SK-N-SH (cell line): ENCODE measurements at regions not wholly inside any gene's neighbourhood (a gene's known extent, or its start where the extent isn't known, plus 50 kb on each side); places are given as distances from the start of the nearest gene placed in this dataset.

Experiments
- CTCF ChIA-PET: fragments of 300-600, 350-600 bp; formaldehyde crosslinking; extraction: SDS; loops from one replicate; lab custom pipeline; 2021; lab: Yijun Ruan, JAX
- POLR2A ChIA-PET: fragments of 350-600 bp; sonication (Branson Sonifier 250); formaldehyde crosslinking; extraction: SDS; loops from one replicate; lab custom pipeline; 2020; ENCODE audit warnings: antibody characterized with exemption, inconsistent platforms; lab: Yijun Ruan, JAX
- DNase-seq: peaks from one replicate; pipeline ENCODE4 v3.0.0; 2012
- H2AFZ ChIP-seq: fragments of 200-600 bp; sonication (generic); 2 replicates; pipeline ENCODE4 v1.8.1; 2016; ENCODE audit warnings: antibody characterized with exemption, mild to moderate bottlenecking, low read depth
- H3F3A ChIP-seq: fragments of 200-600 bp; sonication (generic); replicated peaks from 2 replicates; pipeline ENCODE3; 2016; ENCODE audit warnings: antibody characterized with exemption, mild to moderate bottlenecking; ENCODE audit not compliant: insufficient read depth
- H3K27ac ChIP-seq, 2 experiments: fragments of 200-500 bp in 1 of 2; fragments of 200-600 bp in 1 of 2; sonication (Bioruptor generic) in 1 of 2; sonication (generic), shearing (Covaris generic) in 1 of 2; 2 replicates each; pipeline versions ENCODE4 v1.5.1 to v1.6.1; 2014 to 2016; ENCODE audit warnings: low read depth in 2 of 2, inconsistent platforms in 1 of 2, low read length in 1 of 2, mild to moderate bottlenecking in 1 of 2, mixed read lengths in 1 of 2
- H3K27me3 ChIP-seq: fragments of 200-600 bp; sonication (generic), shearing (Covaris generic); 2 replicates; pipeline ENCODE4 v1.6.1; 2016; ENCODE audit warnings: mixed run types; ENCODE audit not compliant: insufficient read depth
- H3K36me3 ChIP-seq, 2 experiments: fragments of 200-500 bp in 1 of 2; fragments of 200-600 bp in 1 of 2; sonication (Bioruptor generic) in 1 of 2; sonication (generic) in 1 of 2; replicated peaks in 1 of 2; 2 replicates each; pipeline versions ENCODE3 to v1.5.1; 2014 to 2016; ENCODE audit warnings: low read length in 1 of 2, mild to moderate bottlenecking in 1 of 2; ENCODE audit not compliant: insufficient read depth in 2 of 2, control insufficient read depth in 1 of 2
- H3K4me1 ChIP-seq, 2 experiments: fragments of 200-500 bp in 1 of 2; fragments of 200-600 bp in 1 of 2; sonication (Bioruptor generic) in 1 of 2; sonication (generic), shearing (Covaris generic) in 1 of 2; 2 replicates each; pipeline versions ENCODE4 v1.5.1 to v1.6.1; 2014 to 2016; ENCODE audit warnings: low read depth in 1 of 2, low read length in 1 of 2, mixed run types in 1 of 2; ENCODE audit not compliant: insufficient read depth in 2 of 2, control insufficient read depth in 1 of 2
- H3K4me2 ChIP-seq: fragments of 200-600 bp; sonication (generic), shearing (Covaris generic); 2 replicates; pipeline ENCODE4 v1.6.1; 2017; ENCODE audit warnings: mixed run types
- H3K4me3 ChIP-seq, 2 experiments: fragments of 200-500 bp in 1 of 2; fragments of 200-600 bp in 1 of 2; sonication (Bioruptor generic) in 1 of 2; sonication (generic), shearing (Covaris generic) in 1 of 2; 2 replicates each; pipeline versions ENCODE4 v1.5.1 to v1.8.1; 2014 to 2016; ENCODE audit warnings: low read depth in 2 of 2, inconsistent platforms in 1 of 2, low read length in 1 of 2, mild to moderate bottlenecking in 1 of 2, mixed read lengths in 1 of 2, moderate library complexity in 1 of 2
- H3K79me2 ChIP-seq: fragments of 200-600 bp; sonication (generic); 2 replicates; pipeline ENCODE4 v1.8.1; 2017; ENCODE audit warnings: mild to moderate bottlenecking; ENCODE audit not compliant: insufficient read depth
- H3K9ac ChIP-seq: fragments of 200-600 bp; sonication (generic); 2 replicates; pipeline ENCODE4 v1.6.1; 2017; ENCODE audit warnings: mixed run types
- H3K9me2 ChIP-seq: fragments of 200-600 bp; sonication (generic); 2 replicates; pipeline ENCODE4 v1.6.1; 2017; ENCODE audit warnings: mixed run types
- H3K9me3 ChIP-seq: fragments of 200-600 bp; sonication (generic); 2 replicates; pipeline ENCODE4 v1.6.1; 2017; ENCODE audit warnings: mixed run types, mild to moderate bottlenecking, moderate library complexity
- H4K20me1 ChIP-seq: fragments of 200-600 bp; sonication (generic); 2 replicates; pipeline ENCODE4 v1.6.1; 2017; ENCODE audit warnings: mild to moderate bottlenecking, mixed run types; ENCODE audit not compliant: insufficient read depth
- CHD2 ChIP-seq: fragments of 150-350 bp; IDR thresholded peaks from 2 replicates; pipeline ENCODE4 v1.6.1; 2018; ENCODE audit warnings: low read length; ENCODE audit not compliant: partially characterized antibody
- EZH2phosphoT487 ChIP-seq: fragments of 200-600 bp; sonication (generic); IDR thresholded peaks from 2 replicates; pipeline ENCODE4 v1.6.1; 2017; ENCODE audit warnings: low read depth, mixed run types, mild to moderate bottlenecking, antibody characterized with exemption, moderate library complexity, borderline replicate concordance
- MEF2A ChIP-seq: IDR thresholded peaks from 2 replicates; pipeline ENCODE4 v1.4.0; 2012; ENCODE audit warnings: low read depth, borderline replicate concordance
- PBX3 ChIP-seq: IDR thresholded peaks from 2 replicates; pipeline ENCODE4; 2012
- RAD21 ChIP-seq: IDR thresholded peaks from 2 replicates; pipeline ENCODE4 v1.6.1; 2012; ENCODE audit warnings: mild to moderate bottlenecking, low read length
- SIN3A ChIP-seq: IDR thresholded peaks from 2 replicates; pipeline ENCODE4 v1.6.1; 2012; ENCODE audit warnings: low read depth, mild to moderate bottlenecking, low read length, moderate library complexity, borderline replicate concordance
- TCF12 ChIP-seq: IDR thresholded peaks from 2 replicates; pipeline ENCODE4 v1.4.0; 2012
- USF1 ChIP-seq: IDR thresholded peaks from 2 replicates; pipeline ENCODE4 v1.4.0; 2012; ENCODE audit warnings: low read depth, borderline replicate concordance
- ZBTB33 ChIP-seq: IDR thresholded peaks from 2 replicates; pipeline ENCODE4 v1.4.0; 2012; ENCODE audit warnings: low read depth, borderline replicate concordance
- WGBS: methylation state at CpG from one replicate; pipeline ENCODE4 v1.1.6; 2017; ENCODE audit warnings: low lambda C conversion rate; 5-methylcytosine and 5-hydroxymethylcytosine counted together

- no peaks in the 10 kb centered on the region for H3K36me3 ChIP-seq
- H2AFZ ChIP-seq, result no peak overlapping the region
- CTCF ChIA-PET, result interaction anchor here (1.5 kb wide), 1 partner anchor 21 kb away, joined by 3 read pairs; no protein-coding TSS in a partner anchor
- no peak overlapping the region for H3K4me2 ChIP-seq
- H4K20me1 ChIP-seq, result no peaks in the 10 kb centered on the region
- H3K4me1 ChIP-seq, result no peaks in the 10 kb centered on the region
- no peak for DNase-seq
- H3K27ac ChIP-seq, result no peak overlapping the region
- no peak overlapping the region for H3K9ac ChIP-seq
- H3K9me2 ChIP-seq, result no peaks in the 10 kb centered on the region
- TF ChIP-seq EZH2phosphoT487 (no peak), ZBTB33 (no peak), USF1 (no peak), TCF12 (no peak)
- H3K4me3 ChIP-seq, result no peak overlapping the region
- H3K9me3 ChIP-seq, result no peaks in the 10 kb centered on the region
- no peaks in the 10 kb centered on the region for H3K27me3 ChIP-seq
- WGBS, result 14% methylated on average over 1 of the region's 1 CpG
- POLR2A ChIA-PET, result no interaction called here
- no peaks in the 10 kb centered on the region for H3F3A ChIP-seq
- H3K79me2 ChIP-seq, result no peaks in the 10 kb centered on the region
Observed at GRCh38 chr1:72485801-72486200, 203.5 kb upstream of the NEGR1 start.

GRCh38 chr1:72483846-72484357 is 201.6 kb upstream of the NEGR1 start:
- TF ChIP-seq MEF2A (no peak), PBX3 (no peak), EZH2phosphoT487 (no peak), CHD2 (no peak), SIN3A (no peak), RAD21 (no peak)
- CTCF ChIA-PET, result no interaction called here

More at GRCh38 chr1:72483846-72484357, 201.6 kb upstream of the NEGR1 start:
- no peaks in the 10 kb centered on the region for H3K79me2 ChIP-seq
- H3F3A ChIP-seq, result no peaks in the 10 kb centered on the region
- H3K36me3 ChIP-seq, result no peaks in the 10 kb centered on the region
- H3K4me1 ChIP-seq, result no peaks in the 10 kb centered on the region
- POLR2A ChIA-PET, result no interaction called here
- H3K4me3 ChIP-seq, result no peak overlapping the region
- H2AFZ ChIP-seq, result no peak overlapping the region
- no peaks in the 10 kb centered on the region for H3K9me2 ChIP-seq
- DNase-seq, result no peak
- no peaks in the 10 kb centered on the region for H4K20me1 ChIP-seq
- H3K27me3 ChIP-seq, result no peaks in the 10 kb centered on the region
- no peak overlapping the region for H3K4me2 ChIP-seq
- H3K9me3 ChIP-seq, result no peaks in the 10 kb centered on the region
- no peak overlapping the region for H3K9ac ChIP-seq
- no peak overlapping the region for H3K27ac ChIP-seq
